HG02678 (cell line): ENCODE measurements at regions not wholly inside any gene's neighbourhood (a gene's known extent, or its start where the extent isn't known, plus 50 kb on each side); places are given as distances from the start of the nearest gene placed in this dataset.
"Not testable (repeated sequence)": the region's sequence is repeated elsewhere in the genome, so short reads cannot be mapped to it uniquely, and the experiment has no call there.

Experiments
- ATAC-seq: cut with Tn5 transposase; IDR thresholded peaks from one replicate; pipeline ENCODE4 v1.9.1; 2021; ENCODE audit warnings: mild to moderate bottlenecking, moderate library complexity; ENCODE audit not compliant: unreplicated experiment

GRCh38 chr2:89280536-89280935, 589.1 kb downstream of the RPIA start:
- not testable (repeated sequence) for ATAC-seq

- not testable (repeated sequence) for ATAC-seq
Observed at GRCh38 chr2:89286448-89287080, 595.1 kb downstream of the RPIA start.

- ATAC-seq: not testable (repeated sequence)
Observed at GRCh38 chr2:89287084-89287483, 595.6 kb downstream of the RPIA start.

- ATAC-seq: not testable (repeated sequence)
Observed at GRCh38 chr2:89291717-89292298, 600.3 kb downstream of the RPIA start.

GRCh38 chr2:89293399-89293798, 601.9 kb downstream of the RPIA start:
- ATAC-seq: not testable (repeated sequence)

GRCh38 chr2:89294335-89294734, 602.9 kb downstream of the RPIA start:
- not testable (repeated sequence) for ATAC-seq

- not testable (repeated sequence) for ATAC-seq
Observed at GRCh38 chr2:89296820-89297398, 605.4 kb downstream of the RPIA start.

GRCh38 chr2:89299196-89299595, 607.7 kb downstream of the RPIA start:
- ATAC-seq: not testable (repeated sequence)

- not testable (repeated sequence) for ATAC-seq
Observed at GRCh38 chr2:89305623-89306022, 614.1 kb downstream of the RPIA start.

- ATAC-seq: not testable (repeated sequence)
Observed at GRCh38 chr2:89306869-89307637, 615.6 kb downstream of the RPIA start.

GRCh38 chr2:89318990-89319389, 627.5 kb downstream of the RPIA start:
- not testable (repeated sequence) for ATAC-seq

GRCh38 chr2:89325894-89326293, 634.4 kb downstream of the RPIA start:
- not testable (repeated sequence) for ATAC-seq

- not testable (repeated sequence) for ATAC-seq
Observed at GRCh38 chr2:89326455-89326854, 635.0 kb downstream of the RPIA start.

- ATAC-seq: not testable (repeated sequence)
Observed at GRCh38 chr2:89328790-89329189, 637.3 kb downstream of the RPIA start.
